Testis (tissue), 2 donors: ENCODE measurements at regions not wholly inside any gene's neighbourhood (a gene's known extent, or its start where the extent isn't known, plus 50 kb on each side); places are given as distances from the start of the nearest gene placed in this dataset.

ENCODE experiments used
- POLR2A ChIP-seq: fragments of 450-650 bp; IDR thresholded peaks from one replicate; pipeline ENCODE4 v1.6.1; 2017; ENCODE audit warnings: antibody characterized with exemption, mild to moderate bottlenecking, moderate library complexity
- TF ChIP-seq, protein P1 (sequence below), 3 experiments: fragments of 450-650 bp in 2 of 3; fragments of 200-600 bp in 1 of 3; sonication (generic) in 1 of 3; IDR thresholded peaks; one replicate each; pipeline ENCODE4 v1.5.1; 2016 to 2019; ENCODE audit warnings: antibody characterized with exemption in 3 of 3, mild to moderate bottlenecking in 2 of 3, moderate library complexity in 1 of 3

DNA sequence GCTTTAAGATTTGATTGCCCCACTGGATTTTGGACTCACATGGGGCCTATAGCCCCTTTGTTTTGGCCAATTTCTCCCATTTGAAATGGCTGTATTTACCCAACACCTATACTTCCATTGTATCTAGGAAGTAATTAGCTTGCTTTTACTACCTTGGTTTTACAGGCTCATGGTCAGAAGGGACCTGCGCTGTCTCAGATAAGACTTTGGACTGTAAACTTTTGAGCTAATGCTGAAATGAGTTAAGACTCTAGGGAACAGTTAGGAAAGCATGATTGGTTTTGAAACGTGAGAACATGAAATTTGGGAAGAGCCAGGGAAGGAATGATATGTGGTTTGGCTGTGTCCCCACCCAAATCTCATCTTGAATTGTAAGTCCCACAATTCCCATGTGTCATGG is 419.0 kb upstream of the TMPO start:
- no peak for TF ChIP-seq POLR2A
- TF ChIP-seq, protein P1, sequence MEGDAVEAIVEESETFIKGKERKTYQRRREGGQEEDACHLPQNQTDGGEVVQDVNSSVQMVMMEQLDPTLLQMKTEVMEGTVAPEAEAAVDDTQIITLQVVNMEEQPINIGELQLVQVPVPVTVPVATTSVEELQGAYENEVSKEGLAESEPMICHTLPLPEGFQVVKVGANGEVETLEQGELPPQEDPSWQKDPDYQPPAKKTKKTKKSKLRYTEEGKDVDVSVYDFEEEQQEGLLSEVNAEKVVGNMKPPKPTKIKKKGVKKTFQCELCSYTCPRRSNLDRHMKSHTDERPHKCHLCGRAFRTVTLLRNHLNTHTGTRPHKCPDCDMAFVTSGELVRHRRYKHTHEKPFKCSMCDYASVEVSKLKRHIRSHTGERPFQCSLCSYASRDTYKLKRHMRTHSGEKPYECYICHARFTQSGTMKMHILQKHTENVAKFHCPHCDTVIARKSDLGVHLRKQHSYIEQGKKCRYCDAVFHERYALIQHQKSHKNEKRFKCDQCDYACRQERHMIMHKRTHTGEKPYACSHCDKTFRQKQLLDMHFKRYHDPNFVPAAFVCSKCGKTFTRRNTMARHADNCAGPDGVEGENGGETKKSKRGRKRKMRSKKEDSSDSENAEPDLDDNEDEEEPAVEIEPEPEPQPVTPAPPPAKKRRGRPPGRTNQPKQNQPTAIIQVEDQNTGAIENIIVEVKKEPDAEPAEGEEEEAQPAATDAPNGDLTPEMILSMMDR (IDR thresholded peaks at IDR 0.05) = no peak
